Left colon (tissue), 2 donors: ENCODE measurements at regions not wholly inside any gene's neighbourhood (a gene's known extent, or its start where the extent isn't known, plus 50 kb on each side); places are given as distances from the start of the nearest gene placed in this dataset.
"Not testable (repeated sequence)": the region's sequence is repeated elsewhere in the genome, so short reads cannot be mapped to it uniquely, and the experiment has no call there.

Source experiments
- ATAC-seq: fragments of 200-7000 bp; cut with Tn5 transposase; one replicate; pipeline ENCODE4 v1.9.1; 2020; ENCODE audit warnings: mild to moderate bottlenecking, moderate library complexity
- DNase-seq, 2 donors: peaks; one replicate each; pipeline ENCODE4 v3.0.0-alpha.2; 2020
- intact Hi-C, 2 donors: fragments of 100-400 bp; cut with DNase I in 1 of 2; cut with micrococcal nuclease in 1 of 2; formaldehyde crosslinking; loops; one replicate each; pipeline versions ENCODE4 v1.11.2 to v1.14.0; 2022; cut with DNase I, micrococcal nuclease
- donor health status: DM: no; HTN: no; CAD: no.
- donor health status: DM: yes; HTN: yes; CAD: no.

- ATAC-seq, intact Hi-C loops, DNase-seq: not testable (repeated sequence)
These were observed 155.2 kb upstream of the AFDN start for GRCh38 chr6:167671379-167671976.

GRCh38 chr6:167671977-167672687 lies 154.6 kb upstream of the AFDN start:
- ATAC-seq (no peak), DNase-seq (no peak)
- intact Hi-C loops: no loop called here

GRCh38 chr6:167672738-167673137 lies 154.0 kb upstream of the AFDN start:
- DNase-seq (no peak), ATAC-seq (no peak)
- intact Hi-C loops: no loop called here

DNA sequence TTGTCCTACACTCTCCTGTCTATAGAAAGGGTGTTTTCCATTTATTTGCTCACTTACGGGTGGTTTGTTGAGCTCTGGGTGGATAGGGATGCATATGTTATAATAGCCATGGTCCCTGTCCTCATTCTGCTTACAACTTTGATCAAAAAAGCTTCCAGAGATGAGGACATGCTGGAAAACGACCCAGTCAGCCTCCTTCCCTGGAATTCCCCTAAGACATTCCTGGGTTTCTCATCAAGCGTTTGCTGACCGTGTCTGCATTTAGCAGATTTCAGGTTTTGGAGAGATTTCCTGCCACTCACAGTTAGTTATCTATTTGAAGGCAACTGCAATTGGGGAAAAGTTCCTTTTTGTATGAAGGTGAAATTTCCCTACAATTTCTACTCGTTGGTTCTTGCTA lies 152.8 kb upstream of the AFDN start:
- intact Hi-C loops: no loop called here
- DNase-seq (no peak), ATAC-seq (no peak)

- DNase-seq: no peak
- ATAC-seq: no peak
- intact Hi-C loops: no loop called here
These were observed 152.2 kb upstream of the AFDN start for GRCh38 chr6:167674486-167674885.

- intact Hi-C loops: no loop called here
- DNase-seq (peak; percentile 70 to 83), ATAC-seq (peak; percentile 83)
These were observed 150.6 kb upstream of the AFDN start for GRCh38 chr6:167676000-167676665.

DNA sequence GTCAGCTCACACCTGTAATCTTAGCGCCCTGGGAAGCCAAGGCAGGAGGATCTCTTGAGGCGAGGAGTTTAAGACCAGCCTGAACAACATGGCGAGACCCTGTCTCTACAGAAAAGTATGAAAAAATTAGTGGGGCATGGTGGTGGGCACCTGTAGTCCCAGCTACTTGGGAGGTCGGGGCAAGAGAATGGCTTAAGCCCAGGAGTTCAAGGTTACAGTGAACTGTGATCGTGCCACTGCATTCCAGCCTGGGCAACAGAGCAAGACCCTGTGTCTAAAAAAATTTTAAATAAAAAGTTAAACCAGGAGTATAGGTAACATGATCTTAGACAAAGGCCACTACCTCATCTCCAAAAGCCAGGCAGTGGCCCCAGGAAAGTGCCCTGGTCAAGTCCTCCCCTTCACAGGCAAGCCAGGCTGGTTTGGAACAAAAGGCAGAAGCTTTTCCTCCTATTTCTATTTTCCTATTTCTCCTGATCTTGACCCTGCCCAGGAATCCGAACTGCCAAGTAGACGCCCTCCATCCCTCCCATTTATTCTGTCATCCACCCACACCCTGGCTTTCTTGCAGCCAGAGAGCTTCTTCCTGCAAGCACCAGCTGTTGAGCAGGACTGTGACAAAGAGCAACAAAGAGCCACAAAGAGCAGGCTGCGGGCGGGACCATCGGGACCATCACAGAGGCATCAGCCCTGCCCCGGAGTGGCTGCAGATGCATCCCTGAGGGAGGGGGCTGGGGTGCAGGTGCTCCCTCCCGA lies 149.9 kb upstream of the AFDN start:
- DNase-seq (peak; percentile 69 to 70), ATAC-seq (peak; percentile 81)
- intact Hi-C loops: no loop called here

DNA sequence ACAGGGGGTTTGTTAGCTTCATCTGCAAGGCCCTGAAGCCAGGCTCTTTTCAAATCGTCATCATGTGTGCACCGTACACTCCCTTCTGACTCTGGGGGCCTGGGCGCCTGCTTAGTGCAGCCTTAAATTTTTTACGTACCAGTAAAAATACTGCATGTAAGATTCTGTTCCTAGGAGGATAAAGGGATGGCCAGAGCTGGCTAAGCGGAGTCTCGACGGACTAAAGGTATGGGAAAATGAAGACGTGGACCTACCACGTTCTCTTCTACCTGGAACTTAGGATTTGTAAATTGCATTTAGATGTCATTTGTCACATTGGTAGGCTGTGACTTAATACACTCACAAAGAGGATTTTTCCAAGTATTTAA lies 149.3 kb upstream of the AFDN start:
- DNase-seq (no peak), ATAC-seq (no peak)
- intact Hi-C loops: no loop called here

DNA sequence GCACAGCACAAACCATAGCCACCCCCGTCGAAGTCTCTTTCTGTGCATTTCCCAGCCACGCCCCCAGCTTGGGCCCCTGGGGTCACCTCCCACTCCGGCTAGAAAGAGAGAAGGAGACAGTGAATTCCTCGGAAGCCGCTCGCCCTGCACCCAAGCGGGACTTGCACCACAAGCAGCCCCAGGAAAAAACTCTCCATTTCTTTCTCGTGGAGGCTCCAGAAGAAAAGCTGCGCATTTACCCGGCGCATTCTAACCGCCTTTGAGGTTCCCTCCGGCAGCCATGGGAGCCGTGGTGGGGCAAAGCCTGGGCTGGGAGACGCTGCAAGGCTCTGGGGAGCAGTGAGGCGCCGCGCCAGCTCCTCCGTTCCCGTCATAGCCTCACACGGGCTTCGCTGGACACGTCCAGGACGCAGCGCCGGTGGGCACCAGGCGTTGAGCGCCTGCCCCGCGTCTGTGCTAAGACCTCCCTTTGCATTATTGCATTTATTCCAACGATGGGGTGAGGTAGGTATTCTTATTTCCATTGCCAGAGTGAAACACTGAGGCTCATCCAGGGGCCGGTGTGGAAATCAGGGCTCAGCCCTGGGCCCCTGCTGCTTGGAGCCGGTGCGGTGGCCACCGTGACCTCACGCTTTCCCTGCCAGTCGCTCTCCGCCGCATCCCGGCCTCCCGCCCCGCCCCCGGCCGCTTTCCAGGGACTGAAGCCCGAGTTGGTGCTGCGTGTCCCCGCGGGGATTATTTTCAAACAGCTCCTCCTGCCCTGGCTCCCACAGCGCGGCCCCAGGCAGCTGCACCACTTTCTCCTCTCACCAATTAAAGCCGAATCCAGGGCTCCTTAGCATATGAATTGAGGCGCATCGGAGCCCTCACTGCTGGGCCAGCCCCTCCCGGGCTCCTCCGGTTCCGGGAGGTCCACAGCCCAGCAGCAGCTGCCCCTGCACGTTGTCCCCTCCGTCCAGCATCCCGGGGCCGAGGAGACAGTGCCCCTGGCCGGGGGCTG lies 148.3 kb upstream of the AFDN start:
- intact Hi-C loops: no loop called here
- DNase-seq: peak in 1 of 2 donors; percentile 69
- peak; percentile 18 for ATAC-seq

DNA sequence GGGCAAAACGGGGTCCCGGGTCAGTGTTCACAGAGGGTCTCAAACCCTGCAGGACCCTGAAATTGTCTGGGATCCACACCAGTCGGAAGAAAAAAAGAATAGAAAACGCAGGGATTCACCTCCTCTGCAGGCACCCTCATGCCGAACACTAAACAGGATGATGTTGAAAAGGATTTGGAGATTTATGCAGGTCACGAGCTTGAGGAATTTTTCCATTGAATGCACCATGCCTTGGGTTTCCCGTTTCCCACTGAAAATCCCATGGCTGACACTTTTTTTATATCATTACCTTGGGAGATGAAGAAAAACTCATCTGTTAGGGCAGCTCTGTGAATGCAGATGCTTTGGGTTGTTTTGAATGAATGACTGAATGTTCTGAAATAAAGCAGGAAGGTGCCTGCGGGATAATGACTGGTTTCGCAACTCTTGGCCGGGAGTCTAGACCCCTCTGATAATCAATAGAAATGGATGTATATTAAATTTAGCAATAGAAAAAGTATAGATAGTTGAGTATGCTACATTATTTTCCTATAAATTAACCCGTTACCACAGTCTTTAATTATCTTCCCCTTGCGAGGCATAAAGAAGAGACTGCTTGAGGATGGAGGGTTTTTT lies 147.5 kb upstream of the AFDN start:
- intact Hi-C loops: no loop called here
- DNase-seq (no peak), ATAC-seq (no peak)

DNA sequence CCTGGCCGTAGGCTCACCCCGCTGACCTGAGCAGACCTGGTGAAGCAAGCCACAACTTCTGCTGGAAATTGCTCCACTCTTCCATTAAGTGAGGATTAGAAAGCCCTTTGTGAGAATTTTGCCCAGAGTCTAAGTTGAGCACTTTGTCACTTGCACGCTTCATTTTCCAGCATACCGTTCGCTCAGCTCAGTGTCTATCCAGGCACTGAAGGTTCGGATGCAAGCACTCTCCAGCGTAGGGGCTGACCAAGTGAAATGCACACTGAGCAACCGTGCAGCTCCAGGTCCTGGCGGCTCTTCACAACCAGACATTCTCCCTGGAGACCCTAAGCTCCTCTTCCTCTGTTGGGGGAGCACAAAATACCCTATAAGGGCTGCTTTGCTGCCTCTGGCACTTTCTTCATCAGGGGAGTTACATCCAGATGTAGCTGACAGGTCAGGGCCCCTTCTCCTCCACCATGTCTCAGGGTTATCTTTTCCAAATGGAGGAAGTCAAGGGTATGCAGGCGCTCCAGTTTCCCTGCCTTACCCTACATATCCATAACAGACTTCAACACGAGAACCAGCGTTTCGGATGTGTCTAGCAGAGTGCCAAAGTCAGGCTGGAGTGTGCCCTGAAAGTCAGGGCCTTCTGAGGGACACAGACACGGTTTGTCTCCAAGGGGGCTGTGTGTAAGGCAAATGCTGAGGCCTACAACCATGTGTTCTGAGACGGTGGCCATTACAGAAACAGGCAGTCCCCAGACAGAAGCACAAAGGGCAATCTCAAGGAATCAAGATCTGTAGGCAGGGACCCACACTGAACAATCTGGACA lies 146.7 kb upstream of the AFDN start:
- DNase-seq (no peak), ATAC-seq (no peak)
- intact Hi-C loops: no loop called here

DNA sequence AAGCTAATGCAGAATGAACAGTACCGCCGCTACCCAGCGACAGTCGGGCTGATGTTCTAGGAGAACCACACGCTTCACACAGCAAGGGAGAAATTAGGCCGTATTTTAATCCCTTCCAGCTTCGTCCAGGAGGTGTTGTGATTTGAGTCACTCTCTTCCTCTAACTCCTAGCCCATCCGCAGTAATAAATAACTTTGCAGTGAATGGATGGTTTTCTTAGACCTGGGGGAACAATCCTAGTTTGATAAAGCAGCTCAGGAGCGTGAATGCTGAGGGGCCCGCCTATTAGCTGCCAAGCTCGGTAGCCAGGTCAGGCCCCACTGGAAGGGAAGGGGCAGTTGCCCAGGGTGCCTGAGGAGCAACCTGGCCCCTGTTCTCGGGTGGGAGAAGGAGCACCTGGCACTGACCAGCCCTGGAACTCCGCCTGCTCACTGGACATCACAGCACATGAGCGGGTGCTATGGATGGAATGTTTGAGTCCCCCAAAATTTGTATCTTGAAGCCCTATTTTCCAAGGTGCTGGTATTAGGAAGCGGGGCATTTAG lies 146.0 kb upstream of the AFDN start:
- DNase-seq (no peak), ATAC-seq (no peak)
- intact Hi-C loops: no loop called here

GRCh38 chr6:167682125-167682524 lies 144.6 kb upstream of the AFDN start:
- intact Hi-C loops: no loop called here
- DNase-seq (no peak), ATAC-seq (no peak)

- intact Hi-C loops: no loop called here
- no peak for DNase-seq
- no peak for ATAC-seq
These were observed 144.1 kb upstream of the AFDN start for GRCh38 chr6:167682546-167683027.

DNA sequence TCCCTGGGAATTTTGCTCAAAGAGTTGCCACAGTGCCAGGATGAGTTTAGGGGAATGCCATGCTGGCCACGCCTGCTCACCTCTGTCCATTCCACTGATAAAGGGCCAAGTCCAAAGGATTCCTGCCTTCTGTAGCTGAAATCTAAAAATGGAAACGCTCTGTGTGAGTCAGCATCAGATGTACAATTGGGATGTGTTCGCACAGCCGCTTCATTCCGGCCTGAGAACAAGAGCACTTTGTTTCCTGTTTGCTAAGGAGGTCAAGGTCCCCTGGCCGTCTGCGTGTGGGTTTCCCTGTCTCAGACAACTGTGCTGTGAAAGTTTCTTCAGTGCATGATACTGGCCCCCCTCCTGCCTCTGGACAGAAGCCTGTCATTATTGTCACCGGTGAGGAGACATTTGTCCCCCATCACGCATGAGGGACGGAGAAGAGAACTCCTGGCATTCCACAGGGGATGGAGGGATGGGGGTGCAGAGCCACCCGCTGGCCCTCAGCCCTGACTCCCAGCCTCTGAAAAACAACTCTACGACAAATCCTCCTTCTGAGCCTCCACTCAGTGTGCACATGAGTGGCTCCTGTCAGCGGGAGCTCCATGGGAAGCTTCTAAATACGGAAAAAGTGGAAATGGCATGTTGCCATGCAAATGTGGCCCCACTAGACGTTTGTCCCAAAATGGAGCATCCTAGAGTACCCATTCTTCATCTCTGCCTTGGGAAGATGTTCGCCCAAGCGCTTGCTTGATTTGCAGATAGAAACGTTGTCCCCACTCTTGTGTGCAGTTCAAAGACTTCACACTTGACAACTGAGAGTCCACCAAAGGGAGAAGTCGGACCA lies 143.5 kb upstream of the AFDN start:
- ATAC-seq (peak; percentile 85), DNase-seq (peak; percentile 62 to 82)
- intact Hi-C loops: no loop called here
